Lower leg skin (tissue), 3 donors: ENCODE measurements at regions not wholly inside any gene's neighbourhood (a gene's known extent, or its start where the extent isn't known, plus 50 kb on each side); places are given as distances from the start of the nearest gene placed in this dataset.

Experiments used
- CTCF ChIP-seq, 3 donors: fragments of 450-650 bp; IDR thresholded peaks; one replicate each; pipeline ENCODE4 v1.5.1; 2016; ENCODE audit warnings: antibody characterized with exemption in 3 of 3, mild to moderate bottlenecking in 3 of 3, moderate library complexity in 2 of 3
- POLR2A ChIP-seq, 2 donors: fragments of 450-650 bp; IDR thresholded peaks; one replicate each; pipeline ENCODE4 v1.6.1; 2016 to 2017; ENCODE audit warnings: antibody characterized with exemption in 2 of 2, mild to moderate bottlenecking in 1 of 2, moderate library complexity in 1 of 2

DNA sequence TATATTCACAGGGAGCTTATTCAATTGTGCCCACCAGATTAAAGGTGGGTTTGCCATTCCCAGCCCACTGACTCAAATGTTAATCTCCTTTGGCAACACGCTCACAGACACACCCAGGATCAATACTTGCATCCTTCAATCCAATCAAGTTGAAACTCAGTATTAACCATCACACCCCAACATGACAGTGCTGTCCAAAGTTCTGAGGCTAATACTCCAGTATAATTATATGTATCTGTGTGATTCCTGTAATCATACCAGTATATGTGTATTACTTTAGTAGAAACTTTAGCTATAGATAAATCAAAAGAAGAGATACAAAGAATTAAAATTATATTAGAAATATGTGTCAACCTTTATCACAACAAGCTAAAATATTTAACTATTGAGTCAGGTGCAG lies 1166.0 kb downstream of the ZPLD1 start:
- TF ChIP-seq CTCF (IDR thresholded peaks at IDR 0.05) (no peak), POLR2A (IDR thresholded peaks at IDR 0.05) (no peak)
